Thyroid gland (tissue), 4 donors: ENCODE measurements at regions not wholly inside any gene's neighbourhood (a gene's known extent, or its start where the extent isn't known, plus 50 kb on each side); places are given as distances from the start of the nearest gene placed in this dataset.
"Not testable (repeated sequence)": the region's sequence is repeated elsewhere in the genome, so short reads cannot be mapped to it uniquely, and the experiment has no call there.

Experiments used
- DNase-seq, 2 donors: peaks; one replicate each; pipeline ENCODE4 v3.0.0-alpha.2; 2019
- H3K27ac ChIP-seq, 3 donors: fragments of 200-600 bp; sonication (generic); 1 replicate in 2 of 3; 2 replicates in 1 of 3; pipeline ENCODE4 v1.5.1; 2016 to 2019; ENCODE audit warnings: mild to moderate bottlenecking in 1 of 3, moderate library complexity in 1 of 3
- H3K27me3 ChIP-seq: fragments of 200-600 bp; sonication (generic); one replicate; pipeline ENCODE4 v1.5.1; 2019
- H3K36me3 ChIP-seq, 2 donors: fragments of 200-600 bp; sonication (generic); one replicate each; pipeline ENCODE4 v1.5.1; 2016 to 2019
- H3K4me1 ChIP-seq, 2 donors: fragments of 200-600 bp; sonication (generic); one replicate each; pipeline ENCODE4 v1.5.1; 2017 to 2019
- H3K4me3 ChIP-seq, 3 donors: fragments of 200-600 bp; sonication (generic); replicated peaks in 1 of 3; 1 replicate in 2 of 3; 2 replicates in 1 of 3; pipeline ENCODE4 v1.5.1; 2016; ENCODE audit warnings: mild to moderate bottlenecking in 1 of 3
- H3K9me3 ChIP-seq: fragments of 200-600 bp; sonication (generic); one replicate; pipeline ENCODE4 v1.5.1; 2017
- POLR2A ChIP-seq, 2 donors: fragments of 450-650 bp; IDR thresholded peaks; one replicate each; pipeline ENCODE4 v1.6.1; 2017; ENCODE audit warnings: antibody characterized with exemption in 2 of 2, mild to moderate bottlenecking in 2 of 2, moderate library complexity in 1 of 2
- WGBS, 2 donors: methylation state at CpG; one replicate each; pipeline ENCODE4 v1.1.5; 2017; 5-methylcytosine and 5-hydroxymethylcytosine counted together
- intact Hi-C: fragments of 100-400 bp; cut with DNase I; formaldehyde crosslinking; loops from one replicate; pipeline ENCODE4 v1.15.1; 2023
- TF ChIP-seq, protein P1 (sequence below), 6 experiments: fragments of 200-600 bp in 3 of 6; fragments of 450-650 bp in 3 of 6; sonication (generic) in 3 of 6; IDR thresholded peaks; one replicate each; pipeline ENCODE4 v1.5.1; 2016 to 2019; ENCODE audit warnings: antibody characterized with exemption in 6 of 6, mild to moderate bottlenecking in 2 of 6, inconsistent platforms in 1 of 6, moderate library complexity in 1 of 6

DNA sequence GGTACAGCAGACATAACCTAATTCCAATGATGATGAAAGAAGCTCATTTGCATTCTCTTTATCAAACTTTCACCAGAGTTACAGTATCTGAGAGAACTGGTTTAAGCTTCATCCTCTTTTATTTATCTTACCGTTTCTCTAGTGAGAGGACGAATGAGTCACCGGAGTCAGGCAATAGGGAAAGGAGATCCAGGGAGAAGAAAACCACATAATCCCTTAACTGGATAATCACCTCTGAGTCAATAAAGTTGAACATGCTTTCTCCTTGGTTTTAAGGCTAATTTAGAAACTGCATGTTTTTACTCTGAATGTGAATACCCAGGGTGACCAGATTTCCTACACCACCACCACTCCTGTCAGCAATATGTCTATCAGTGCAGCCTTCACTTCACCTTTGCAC lies 313.7 kb upstream of the TBX18 start:
- Histone ChIP-seq H3K27me3 (no peaks in the 10 kb centered on the region), H3K4me1 (no peaks in the 10 kb centered on the region), H3K27ac (no peak overlapping the region), H3K9me3 (no peaks in the 10 kb centered on the region), H3K36me3 (no peaks in the 10 kb centered on the region), H3K4me3 (no peak overlapping the region)
- 48 to 56% methylated on average over 3 of the region's 3 CpGs for WGBS, 2 donors
- intact Hi-C loops, result no loop called here
- no peak for DNase-seq
- TF ChIP-seq, protein P1, sequence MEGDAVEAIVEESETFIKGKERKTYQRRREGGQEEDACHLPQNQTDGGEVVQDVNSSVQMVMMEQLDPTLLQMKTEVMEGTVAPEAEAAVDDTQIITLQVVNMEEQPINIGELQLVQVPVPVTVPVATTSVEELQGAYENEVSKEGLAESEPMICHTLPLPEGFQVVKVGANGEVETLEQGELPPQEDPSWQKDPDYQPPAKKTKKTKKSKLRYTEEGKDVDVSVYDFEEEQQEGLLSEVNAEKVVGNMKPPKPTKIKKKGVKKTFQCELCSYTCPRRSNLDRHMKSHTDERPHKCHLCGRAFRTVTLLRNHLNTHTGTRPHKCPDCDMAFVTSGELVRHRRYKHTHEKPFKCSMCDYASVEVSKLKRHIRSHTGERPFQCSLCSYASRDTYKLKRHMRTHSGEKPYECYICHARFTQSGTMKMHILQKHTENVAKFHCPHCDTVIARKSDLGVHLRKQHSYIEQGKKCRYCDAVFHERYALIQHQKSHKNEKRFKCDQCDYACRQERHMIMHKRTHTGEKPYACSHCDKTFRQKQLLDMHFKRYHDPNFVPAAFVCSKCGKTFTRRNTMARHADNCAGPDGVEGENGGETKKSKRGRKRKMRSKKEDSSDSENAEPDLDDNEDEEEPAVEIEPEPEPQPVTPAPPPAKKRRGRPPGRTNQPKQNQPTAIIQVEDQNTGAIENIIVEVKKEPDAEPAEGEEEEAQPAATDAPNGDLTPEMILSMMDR (IDR thresholded peaks at IDR 0.05), result no peak
- no peak for TF ChIP-seq POLR2A (IDR thresholded peaks at IDR 0.05)

DNA sequence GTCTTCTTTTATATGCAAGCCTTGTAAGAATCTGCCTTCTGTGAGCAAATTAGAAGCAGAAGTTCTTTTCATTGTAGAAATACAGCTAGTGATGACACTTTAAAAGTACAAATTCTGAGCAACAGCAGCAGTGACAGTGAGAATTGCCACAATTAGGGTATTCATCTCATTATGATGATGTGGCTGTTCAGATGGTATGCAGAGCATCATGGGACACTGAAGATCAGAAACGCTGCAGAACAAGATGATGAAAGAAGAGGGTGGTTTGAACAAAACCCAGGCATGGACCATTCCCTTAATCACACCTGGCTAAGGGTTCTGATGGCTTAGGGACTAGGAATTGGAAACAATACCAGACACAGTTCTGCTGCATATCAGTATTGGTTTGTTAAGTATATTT lies 312.7 kb upstream of the TBX18 start:
- TF ChIP-seq POLR2A (IDR thresholded peaks at IDR 0.05), result no peak
- TF ChIP-seq, protein P1 (IDR thresholded peaks at IDR 0.05), result no peak
- Histone ChIP-seq H3K4me1 (no peaks in the 10 kb centered on the region), H3K4me3 (no peak overlapping the region), H3K27me3 (no peaks in the 10 kb centered on the region), H3K36me3 (no peaks in the 10 kb centered on the region), H3K9me3 (no peaks in the 10 kb centered on the region), H3K27ac (no peak overlapping the region)
- intact Hi-C loops, result no loop called here
- 24 to 29% methylated on average over 1 of the region's 1 CpG for WGBS, 2 donors
- DNase-seq, result no peak

DNA sequence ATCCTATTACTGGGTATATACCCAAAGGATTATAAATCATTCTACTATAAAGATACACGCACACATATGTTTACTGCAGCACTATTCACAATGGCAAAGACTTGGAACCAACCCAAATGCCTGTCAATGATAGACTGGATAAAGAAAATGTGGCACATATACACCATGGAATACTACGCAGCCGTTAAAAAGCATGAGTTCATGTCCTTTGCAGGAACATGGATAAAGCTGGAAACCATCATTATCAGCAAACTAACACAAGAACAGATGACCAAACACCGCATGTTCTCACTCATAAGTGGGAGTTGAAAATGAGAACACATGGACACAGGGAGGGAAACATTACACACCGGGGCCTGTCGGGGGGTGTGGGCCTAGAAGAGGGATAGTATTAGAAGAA lies 307.4 kb upstream of the TBX18 start:
- H3K36me3 ChIP-seq, H3K4me3 ChIP-seq, intact Hi-C loops, H3K4me1 ChIP-seq, H3K27me3 ChIP-seq, DNase-seq, H3K27ac ChIP-seq, H3K9me3 ChIP-seq: not testable (repeated sequence)
- WGBS, 2 donors, result 96 to 97% methylated on average over 6 of the region's 6 CpGs

DNA sequence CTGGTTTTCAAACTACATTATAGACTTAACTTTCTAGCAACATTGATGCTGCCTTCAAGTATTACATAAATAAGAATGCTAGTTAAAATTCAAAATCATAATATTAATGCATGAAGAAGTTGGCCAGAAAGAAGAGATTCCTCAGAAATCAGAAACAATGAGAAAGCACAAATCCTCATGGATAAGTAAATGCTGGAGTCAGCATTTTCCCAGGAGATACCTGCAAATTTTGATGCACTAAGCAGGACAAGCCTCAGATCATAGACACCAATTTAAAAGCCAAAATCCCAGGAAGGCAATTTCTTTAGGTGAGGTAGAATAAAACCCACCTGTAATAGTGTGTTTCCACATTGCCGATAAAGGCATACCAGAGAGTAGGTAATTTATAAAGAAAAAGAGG lies 305.2 kb upstream of the TBX18 start:
- 98 to 100% methylated on average over 1 of the region's 1 CpG for WGBS, 2 donors
- no peak overlapping the region for H3K4me3 ChIP-seq
- H3K27me3 ChIP-seq, result no peaks in the 10 kb centered on the region
- DNase-seq, result no peak
- no peaks in the 10 kb centered on the region for H3K36me3 ChIP-seq
- no peaks in the 10 kb centered on the region for H3K9me3 ChIP-seq
- no peaks in the 10 kb centered on the region for H3K4me1 ChIP-seq
- intact Hi-C loops, result no loop called here
- no peak for TF ChIP-seq POLR2A (IDR thresholded peaks at IDR 0.05)
- TF ChIP-seq, protein P1 (IDR thresholded peaks at IDR 0.05), result no peak
- H3K27ac ChIP-seq, result no peak overlapping the region

DNA sequence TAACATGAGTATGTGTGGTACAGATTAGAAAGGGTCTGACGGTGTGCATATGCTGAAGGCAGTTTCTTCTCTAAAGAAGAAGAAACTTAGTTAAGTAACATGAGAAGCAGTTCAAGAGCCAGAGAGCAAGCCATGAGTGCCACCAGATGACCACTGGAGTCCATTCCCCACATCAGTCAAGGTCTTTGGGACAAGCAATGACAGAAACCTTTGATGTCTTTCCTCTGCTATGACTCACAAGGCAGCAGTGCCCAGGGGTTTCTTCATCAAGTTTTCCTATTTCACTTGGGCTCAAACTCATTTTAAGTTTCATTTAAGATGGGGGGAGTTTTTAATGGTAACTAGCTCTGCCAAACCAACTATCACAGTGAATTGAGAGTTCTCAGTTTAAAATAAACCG lies 303.8 kb upstream of the TBX18 start:
- intact Hi-C loops, result no loop called here
- no peak for DNase-seq
- TF ChIP-seq POLR2A (IDR thresholded peaks at IDR 0.05), result no peak
- TF ChIP-seq, protein P1 (IDR thresholded peaks at IDR 0.05), result no peak
- Histone ChIP-seq H3K27ac (no peak overlapping the region), H3K9me3 (no peaks in the 10 kb centered on the region), H3K27me3 (no peaks in the 10 kb centered on the region), H3K4me3 (no peak overlapping the region), H3K36me3 (no peaks in the 10 kb centered on the region), H3K4me1 (no peaks in the 10 kb centered on the region)
- 77 to 83% methylated on average over 2 of the region's 2 CpGs for WGBS, 2 donors

DNA sequence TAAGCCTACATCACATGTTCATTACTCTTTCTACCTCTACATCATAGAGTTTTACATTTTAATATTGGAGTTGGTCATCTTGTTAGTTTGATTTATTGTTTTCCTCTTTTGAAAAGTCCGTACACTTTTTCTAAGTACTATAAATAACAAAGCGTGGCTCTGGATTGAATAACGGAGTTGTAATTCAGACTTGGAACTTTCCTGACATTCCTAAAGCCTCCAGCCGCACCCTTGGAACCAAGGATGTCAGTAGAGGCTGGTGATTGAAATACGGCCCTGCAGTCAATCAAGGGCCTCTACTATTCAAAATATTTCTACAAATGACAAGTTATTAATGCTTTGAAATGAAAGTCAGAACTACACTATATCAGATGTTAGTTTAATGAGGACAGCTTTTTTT lies 301.9 kb upstream of the TBX18 start:
- Histone ChIP-seq H3K4me3 (no peak overlapping the region), H3K27ac (no peak overlapping the region), H3K27me3 (no peaks in the 10 kb centered on the region), H3K9me3 (no peaks in the 10 kb centered on the region), H3K4me1 (no peaks in the 10 kb centered on the region), H3K36me3 (no peaks in the 10 kb centered on the region)
- TF ChIP-seq, protein P1 (IDR thresholded peaks at IDR 0.05), result no peak
- no peak for DNase-seq
- intact Hi-C loops, result no loop called here
- 66 to 75% methylated on average over 5 of the region's 5 CpGs for WGBS, 2 donors
